DMS79 (cell line): ENCODE measurements at regions not wholly inside any gene's neighbourhood (a gene's known extent, or its start where the extent isn't known, plus 50 kb on each side); places are given as distances from the start of the nearest gene placed in this dataset.

ENCODE experiments used
- DNase-seq: peaks from one replicate; lab custom pipeline; 2025; lab: John Stamatoyannopoulos, UW

DNA sequence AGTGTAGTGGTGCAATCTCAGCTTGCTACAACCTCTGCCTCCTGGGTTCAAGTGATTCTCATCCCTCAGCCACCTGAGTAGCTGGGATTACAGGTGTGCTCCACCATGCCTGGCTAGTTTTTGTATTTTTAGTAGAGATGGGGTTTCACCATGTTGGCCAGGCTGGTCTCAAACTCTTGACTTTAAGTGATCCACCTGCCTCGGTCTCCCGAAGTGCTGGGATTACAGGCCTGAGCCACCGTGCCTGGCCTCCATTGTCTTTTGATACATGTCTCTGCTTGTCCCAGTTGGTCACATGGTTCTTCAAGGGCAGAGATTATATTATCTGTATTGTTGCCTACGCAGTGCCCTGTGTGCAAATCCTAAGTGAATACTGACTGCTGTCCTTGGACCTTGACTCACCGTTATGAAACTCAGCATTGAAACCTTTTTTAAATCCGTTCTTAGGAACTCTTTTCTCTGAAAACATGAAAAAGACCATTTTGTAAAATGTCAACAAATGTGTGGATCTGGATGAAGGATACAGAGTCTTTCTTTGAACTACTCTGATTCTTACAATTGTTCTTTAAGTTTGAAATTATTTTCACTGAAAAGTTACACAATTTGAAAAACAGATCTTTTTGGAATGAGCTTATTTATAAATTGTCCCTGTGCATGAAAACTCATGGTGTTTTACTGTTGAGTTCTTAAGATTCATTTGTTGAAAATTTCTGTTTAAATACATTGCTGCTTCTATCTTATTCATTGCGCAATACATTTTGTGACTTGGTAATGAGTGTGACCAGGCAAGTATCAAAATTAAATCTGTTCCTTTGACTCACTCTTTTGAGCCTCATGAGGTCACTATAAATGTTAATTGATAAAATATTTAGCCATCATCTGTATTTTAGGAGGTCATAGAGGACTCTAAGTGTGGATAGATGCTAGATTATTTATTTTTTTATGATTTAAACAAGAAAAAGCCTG is 293.5 kb downstream of the UTRN start:
- DNase-seq, result no peak

DNA sequence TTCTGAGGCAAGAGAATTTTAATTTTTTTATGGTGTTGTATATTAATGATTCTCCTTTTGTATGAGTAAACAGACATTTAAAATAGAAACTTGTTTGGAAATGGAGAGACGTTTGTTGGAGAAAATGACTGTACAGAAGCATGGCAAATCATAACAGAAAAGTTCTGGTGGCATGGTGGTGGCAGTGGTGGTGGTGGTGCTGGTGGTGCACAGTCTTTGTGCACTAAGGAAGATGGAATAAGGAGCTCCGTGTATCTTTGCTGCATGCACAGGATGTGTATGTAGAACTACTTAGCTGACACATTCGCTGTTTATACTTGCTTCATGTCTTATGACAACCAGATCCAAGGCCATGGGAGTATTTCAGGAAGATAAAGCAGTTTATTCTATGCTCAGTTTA is 294.9 kb downstream of the UTRN start:
- DNase-seq, result no peak

DNA sequence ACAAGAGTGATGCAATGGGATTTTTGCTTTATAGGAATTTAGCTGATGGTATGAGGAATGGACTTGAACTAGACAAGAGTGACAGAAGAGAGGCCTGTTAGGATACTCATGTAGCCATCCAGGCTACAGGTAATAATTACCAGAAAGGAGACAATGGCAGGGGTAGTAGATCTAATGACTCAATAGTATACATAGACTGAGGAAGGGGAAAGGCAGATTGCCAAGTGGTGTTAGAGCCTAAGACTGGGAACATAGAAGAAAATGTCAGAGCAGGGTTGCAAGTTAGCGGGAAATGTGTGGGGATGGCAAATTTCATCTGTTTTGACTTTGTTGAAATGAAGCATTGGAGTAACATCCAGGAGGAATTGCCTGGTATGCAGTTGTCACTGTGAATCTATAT is 295.6 kb downstream of the UTRN start:
- DNase-seq, result no peak

DNA sequence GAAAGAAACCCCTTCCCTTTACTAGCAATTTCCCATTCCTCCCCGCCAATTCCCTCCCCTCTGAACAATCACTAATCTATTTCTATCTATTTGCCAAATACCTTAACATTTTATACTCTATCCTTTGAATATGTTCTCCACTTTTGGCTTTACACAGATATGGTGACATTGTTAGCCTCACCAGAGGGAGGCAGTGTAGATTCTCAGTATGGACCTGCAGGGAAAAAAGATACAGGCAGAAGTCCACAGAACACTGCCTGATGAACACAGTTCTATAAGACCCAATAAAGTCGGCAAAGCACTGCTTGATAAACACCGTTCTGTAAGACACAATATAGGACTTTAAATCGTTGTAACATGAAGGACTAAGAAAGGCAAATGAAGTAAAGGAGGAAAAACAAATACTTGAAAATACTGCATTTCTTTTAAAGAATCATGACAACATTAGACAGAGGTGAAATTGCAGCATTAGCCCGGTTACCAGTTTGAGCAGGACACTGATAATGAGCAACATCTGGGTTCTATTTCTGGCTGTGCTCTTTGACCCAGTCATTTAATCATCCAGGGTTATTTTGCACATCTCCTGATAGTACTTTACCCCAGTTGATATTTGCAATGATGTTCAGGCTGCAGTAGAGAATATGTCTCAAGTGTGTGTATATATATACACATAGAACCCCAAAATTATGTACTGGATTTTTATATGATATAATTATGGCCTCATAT is 296.8 kb downstream of the UTRN start:
- DNase-seq, result no peak

DNA sequence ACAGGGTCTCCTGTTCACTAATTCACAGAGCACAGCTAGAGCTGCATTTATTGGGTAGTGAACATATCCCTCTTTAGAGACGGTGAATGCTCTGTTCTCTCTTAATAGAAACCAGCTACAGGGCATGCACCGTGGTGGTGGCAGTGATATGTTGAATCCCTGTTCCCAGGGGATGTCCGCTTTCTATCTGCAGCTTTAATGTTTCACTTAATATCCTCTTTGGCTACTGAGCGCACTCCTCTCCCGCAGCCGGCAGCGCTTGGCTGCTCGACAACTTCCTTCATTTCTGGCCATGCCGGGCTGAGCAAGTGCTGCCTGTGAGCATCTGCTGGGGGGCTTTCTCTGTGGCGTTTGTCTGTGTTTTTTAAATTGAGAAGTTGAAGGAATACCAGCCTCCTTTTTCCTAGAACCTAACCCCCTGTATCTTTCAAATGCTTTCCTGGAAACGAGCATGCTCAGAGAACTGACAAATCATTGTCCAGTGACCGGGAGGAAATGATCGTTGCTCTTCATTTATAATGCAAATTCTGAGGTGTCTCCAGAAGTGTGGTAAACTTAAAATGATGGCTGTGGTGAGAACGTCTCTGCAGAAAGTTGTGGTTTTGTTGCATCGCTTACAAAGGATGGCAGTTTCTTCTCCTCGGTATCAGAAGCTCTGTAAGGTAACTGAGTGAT is 297.9 kb downstream of the UTRN start:
- DNase-seq, result no peak

DNA sequence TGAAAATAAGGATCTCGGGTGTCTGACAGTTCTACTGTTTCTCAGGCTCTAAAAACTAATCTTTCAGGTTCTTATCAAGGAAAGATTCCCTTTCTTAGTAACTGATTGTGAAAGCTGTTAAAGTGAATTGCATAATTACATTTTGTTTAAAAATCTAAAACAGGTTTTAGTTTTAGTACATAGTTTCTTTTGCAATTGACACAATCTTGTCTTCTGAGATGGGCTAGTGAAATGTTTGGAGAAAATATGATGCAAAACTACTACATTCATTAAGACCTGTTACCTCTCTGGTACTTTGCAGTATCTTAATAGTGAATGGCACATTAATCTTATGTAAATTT is 298.4 kb downstream of the UTRN start:
- DNase-seq, result no peak

DNA sequence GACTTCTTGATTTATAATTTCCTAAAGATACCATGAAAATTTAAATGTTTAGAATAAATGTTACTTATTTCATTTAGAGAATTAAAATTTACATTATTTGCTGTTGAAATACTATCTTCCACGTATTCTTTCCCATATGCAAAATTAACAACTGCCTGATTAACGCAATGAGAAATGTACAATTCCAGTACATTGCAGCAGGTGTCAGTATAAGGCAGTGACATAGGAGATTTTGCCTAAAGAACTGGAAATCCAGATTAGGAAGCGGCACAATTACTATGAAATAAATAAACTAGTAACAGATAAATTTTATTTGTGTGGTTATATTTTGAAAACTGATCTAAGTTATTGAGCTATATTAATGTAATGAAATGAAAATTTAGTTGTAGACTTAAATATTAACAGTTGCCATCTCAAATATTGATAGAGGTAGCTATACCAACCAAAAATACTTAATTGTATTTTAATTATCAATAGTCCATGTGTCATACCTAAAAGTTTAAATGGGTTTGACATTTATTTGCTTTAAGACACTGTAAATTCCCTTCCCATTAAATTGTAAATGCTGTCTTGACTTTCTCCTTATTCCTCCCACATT is 300.2 kb downstream of the UTRN start:
- DNase-seq, result no peak

DNA sequence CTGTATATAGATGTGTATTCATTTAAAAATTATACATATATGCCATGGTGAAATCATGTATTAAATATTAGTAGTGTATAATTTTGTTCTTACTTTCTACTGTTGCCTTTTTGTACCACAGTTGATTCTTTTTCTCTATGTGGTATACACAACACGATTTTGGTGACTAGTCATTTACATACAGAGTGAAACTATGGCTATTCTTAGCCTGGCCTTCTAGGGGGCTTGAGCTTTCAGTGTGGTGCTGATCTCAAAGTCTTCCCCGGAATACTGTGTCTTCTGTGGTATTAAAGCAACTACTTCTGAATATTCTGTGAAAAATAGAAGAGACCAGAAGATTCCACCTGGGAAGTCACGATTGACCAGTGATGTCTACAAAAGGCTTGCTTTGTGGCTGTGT is 301.9 kb downstream of the UTRN start:
- DNase-seq, result no peak

DNA sequence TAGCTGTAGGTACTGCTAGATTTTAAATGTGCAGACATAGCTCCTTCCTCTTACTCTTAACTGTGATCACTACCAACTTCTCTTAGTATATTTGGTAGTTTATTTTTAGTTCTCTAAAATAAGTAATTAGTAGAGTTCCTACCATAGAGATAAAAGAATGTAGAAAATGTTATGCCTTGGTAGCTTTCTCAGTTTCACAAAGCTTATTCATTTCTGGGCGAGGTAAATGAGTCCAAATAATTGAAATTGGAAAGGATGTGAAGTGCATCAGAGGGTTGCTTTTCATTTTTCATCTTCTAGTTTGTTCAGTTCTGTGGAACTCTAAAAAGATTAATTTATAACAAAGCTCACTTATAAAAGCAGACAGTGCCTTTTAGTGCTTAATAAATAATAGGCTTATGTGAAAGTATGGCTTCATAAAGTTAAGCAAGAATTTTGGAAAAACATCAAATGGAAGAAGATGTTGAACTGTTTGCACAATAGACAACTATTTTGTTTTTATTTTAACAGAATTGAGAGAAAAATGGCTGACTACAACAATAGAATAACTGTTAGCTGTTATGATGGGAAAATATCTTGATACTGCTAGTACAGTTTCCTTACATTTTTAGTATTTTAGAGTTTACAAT is 303.7 kb downstream of the UTRN start:
- DNase-seq, result no peak

DNA sequence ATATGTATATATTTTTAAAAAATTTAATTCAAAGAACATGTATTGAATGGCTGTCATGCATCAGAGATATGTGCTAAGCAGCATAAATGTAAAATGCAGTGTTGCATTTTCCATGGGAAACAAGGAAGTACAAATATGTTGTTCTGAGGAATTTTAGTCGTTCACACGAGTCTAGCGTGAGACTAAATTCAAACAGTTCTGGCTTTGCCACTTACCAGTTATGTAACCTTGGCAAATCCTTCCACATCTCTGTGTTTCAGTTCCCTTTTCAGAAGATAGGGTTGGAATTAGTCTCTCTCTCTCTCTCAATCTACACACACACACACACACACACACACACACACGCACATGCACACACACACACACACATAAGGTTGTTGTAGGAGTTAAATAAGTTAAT is 305.4 kb downstream of the UTRN start:
- DNase-seq, result no peak

DNA sequence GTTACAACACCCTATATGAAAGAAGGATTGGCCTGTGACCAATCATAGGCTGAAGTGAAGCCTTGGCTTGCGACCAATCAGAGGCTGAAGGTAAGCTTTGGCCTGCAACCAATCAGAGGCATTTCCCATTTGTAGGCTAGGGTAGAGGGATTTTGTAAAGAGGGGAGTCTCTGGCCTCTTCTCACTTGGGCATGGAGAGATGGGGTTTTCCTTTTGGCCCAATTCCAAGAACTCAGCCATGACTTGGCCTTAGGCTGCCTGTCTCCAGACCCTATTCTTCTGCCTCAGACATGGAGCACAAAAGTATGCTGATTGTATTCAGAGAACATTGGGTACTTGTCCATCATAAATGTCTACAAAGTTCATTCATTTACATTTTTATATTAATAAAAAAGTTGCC is 308.3 kb downstream of the UTRN start:
- DNase-seq, result no peak

DNA sequence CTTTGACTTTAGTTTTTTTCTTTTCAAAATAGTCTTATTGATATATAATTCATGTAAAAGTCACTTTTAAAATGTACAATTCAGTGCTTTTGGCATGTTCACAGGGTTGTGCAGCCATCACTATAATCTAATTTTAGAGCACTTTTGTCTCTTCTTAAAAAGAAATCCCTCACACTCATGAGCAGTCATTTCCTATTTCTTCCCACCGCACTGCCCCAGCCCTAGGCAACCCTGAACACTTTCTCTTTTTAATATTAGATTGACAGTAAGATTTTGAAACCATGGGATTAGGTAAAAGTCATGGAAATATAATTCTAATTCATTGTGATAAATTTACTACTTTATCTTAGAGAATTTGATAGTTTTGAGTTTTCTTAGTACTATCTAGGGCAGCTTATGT is 309.4 kb downstream of the UTRN start:
- DNase-seq, result no peak

DNA sequence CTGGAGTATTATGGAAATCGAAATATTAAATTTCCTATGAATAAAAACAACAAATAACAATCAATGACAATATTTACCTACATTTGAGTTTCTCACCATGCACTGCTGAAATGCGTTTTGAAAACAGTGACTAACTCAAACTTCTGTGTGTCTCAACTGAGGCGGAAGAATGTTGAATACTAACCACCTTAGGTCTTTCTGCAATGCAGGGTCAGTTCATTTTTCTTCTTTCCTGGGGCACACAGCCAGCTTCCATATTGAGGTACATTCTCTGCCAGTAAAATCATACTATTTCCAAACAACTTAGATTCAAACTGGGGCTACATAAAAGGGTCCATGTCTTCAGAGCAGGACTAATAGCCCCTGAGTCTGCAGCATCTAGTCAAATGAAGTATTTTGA is 310.1 kb downstream of the UTRN start:
- no peak for DNase-seq

DNA sequence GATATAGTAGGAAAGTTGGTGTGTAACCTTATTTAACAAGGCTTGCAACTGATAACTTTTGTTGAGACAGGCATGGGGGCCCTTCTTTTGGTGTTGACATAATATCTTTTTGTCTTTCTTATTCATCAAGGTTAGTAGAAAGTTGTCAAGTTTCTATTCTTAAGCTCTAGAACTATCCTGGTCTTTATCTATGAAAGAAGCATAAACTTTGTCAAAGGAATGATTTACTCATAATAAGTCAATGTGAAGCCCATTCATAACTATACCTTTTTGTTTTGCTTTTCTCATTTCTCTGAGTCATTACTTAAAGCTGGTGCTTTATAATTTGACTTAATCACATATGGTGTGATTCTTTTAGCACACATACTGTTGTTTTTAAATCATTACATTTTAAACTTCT is 312.4 kb downstream of the UTRN start:
- no peak for DNase-seq

DNA sequence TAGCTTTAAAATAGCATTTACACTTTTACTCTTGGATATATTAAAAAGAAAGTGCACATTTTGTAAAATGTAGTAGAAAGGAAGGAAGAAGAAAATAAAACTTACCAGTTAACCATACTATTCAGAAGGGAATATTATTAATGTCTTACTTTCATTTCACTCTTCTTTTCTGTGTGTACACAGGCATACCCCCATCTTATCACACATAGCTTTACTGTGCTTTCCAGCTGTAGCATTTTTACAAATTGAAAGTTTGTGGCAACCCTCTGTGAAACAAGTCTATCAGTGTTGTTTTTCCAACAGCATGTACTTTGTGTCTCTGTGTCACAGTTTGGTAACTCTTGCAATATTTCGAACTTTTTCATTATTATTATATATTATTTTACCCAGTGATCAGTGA is 314.5 kb downstream of the UTRN start:
- no peak for DNase-seq

DNA sequence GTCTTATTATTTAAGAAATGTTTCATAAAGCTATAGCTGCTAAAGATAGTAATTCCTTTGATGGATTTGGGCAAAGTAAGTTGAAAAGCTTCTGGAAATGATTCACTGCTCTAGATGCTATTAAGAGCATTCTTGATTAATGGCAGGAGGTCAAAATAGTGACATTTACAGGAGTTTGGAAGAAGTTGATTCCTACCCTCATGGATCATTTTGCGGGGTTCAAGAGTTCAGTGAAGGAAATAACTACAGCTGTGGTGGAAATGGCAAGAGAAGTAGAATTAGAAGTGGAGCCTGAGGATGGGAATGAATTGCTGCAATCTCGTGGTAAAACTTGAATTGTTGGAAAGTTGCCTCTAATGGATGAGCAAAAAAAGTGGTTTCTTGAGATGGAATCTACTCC is 316.1 kb downstream of the UTRN start:
- DNase-seq, result no peak

DNA sequence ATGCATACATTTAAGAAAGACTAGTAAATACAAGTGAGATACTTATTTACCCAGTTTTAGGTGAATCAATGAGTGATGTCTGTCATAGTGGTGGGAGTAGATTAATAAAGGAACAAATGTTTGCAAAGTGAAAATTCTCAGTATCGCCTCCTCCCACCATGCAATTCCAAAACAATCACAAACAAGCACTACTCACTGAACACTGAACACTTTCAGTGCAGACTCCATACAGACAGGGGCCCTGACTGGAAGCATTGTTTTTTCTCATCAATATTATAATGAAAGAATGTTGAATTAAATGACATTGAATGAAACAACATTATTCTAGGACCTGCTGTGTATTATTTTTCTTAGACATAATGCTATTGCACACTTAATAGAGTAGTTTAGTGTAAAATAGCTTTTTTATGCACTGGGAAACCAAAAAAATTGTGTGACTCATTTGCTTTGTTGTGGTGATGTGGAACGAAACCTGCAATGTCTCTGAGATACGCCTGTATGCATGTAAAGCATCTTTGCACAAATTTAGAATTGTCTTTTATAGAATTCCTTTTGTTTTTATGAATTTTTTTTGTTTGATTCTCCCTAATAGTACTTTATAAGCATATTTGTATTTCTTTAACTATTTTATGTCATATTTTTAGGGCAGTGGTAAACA is 317.5 kb downstream of the UTRN start:
- DNase-seq, result no peak

DNA sequence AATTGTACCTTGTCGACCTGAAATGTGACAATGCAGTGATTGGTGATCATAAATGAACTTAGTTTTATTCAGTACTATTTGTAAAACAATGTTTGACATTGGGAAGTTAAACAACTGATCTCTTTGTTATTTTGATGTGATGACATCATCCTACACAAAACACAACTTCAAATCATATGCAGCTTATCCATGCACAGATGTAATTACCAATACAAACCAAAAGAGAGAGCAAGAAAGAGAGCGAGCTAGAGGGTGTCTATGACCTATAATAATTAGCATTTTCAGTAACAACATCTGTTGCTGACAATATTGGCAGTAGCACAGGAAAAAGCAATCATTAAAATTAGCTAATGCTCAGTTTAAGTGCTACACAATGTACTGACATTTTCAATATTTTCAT is 320.9 kb downstream of the UTRN start:
- DNase-seq, result no peak

DNA sequence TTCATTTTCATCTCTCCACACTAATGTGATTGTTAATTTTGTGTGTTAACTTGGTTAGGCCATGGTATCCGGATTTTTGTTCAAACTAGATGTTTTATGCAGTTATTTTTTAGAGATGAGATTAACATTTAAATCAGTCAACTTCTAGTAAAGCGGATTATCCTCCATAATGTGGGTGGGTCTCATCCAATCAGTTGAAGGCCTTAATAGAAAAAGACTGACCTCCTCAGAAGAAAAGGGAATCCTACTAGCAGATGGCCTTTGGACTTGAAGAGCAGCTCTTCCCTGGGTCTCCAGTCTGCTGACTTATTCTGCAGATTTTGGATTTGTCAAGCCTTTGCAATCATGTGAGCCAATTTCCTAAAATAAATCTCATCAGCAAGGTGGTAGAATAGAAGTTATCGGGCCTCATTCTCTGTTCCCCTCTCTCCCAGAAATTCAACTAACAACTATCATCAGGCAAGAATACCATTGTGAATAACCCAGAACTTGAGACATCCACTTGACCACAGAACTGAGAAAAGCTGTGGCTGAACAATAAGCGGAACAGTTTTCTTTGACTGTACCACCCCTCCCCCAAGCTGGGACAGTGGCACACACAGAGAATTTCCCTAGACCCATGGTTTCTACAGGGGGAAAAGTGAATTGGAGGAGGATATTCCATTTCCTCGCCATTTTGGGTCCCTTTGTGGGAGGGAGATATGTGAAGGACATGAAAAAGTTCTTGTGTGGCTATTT is 323.0 kb downstream of the UTRN start:
- DNase-seq, result no peak

DNA sequence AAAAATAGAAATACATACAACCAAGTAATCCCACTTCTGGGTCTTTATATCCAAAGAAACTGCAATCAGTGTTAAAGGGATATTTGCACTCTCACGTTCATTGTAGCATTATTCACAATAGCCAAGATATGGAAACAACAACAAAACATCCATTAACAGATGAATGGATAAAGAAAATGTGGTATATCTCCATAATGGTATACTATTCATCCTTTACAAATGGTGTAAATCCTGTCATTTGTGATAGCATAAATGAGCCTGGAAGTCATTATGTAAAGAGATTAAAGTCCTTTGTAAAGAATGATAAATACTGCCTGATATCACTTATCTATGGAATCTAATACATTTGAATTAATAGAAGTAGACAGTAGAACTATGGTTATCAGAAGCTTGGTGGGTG is 327.7 kb downstream of the UTRN start:
- DNase-seq, result no peak

DNA sequence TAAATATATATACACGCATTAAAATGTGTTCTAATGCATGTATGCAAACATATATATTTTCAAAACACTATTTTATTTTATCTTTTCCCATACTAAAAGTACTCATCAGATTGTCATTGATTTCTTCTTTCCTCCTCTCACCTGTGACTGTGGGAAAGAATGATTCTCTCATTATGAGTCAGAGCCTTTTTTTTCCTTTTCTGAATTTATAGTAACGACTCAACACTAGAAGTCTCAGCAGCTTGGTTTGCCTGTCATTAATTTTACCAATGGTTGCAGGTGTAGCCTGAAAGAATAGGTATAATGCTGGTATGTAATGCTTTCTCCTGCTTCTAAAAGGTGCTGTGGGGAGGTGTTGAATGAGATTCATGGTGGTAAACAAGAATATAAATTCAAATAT is 328.7 kb downstream of the UTRN start:
- no peak for DNase-seq
